ENCODE measurements at regions not wholly inside any gene's neighbourhood (a gene's known extent, or its start where the extent isn't known, plus 50 kb on each side); places are given as distances from the start of the nearest gene placed in this dataset.
"Not testable (repeated sequence)": the region's sequence is repeated elsewhere in the genome, so short reads cannot be mapped to it uniquely, and the experiment has no call there.

DNA sequence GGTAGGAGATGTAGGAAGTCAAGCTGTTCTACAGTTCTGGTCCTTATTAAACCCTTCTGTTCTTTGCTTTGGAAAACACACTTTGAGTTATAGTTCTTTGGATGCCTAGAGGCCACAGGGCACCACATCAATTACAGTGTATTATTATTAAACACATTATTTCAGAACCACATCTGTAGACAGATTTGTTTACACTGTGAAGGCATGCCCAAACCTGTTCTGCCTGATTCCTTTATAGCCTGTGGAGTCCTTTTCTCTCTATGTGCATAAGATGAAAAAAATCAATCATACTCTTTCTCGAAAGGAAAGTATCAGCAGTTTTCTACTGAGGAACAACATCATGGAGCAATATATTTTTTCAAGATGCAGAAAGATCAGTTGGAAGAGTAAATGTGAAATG, 371.3 kb upstream of the INTU start:
- peaks cover 6% of the 10 kb centered on the region for H3K9me3 Mint-ChIP-seq (ENCODE audit: insufficient read depth)
- no peaks in the 10 kb centered on the region for H3K4me1 ChIP-seq (ENCODE audit: control insufficient read depth in 2 of 2, insufficient read depth in 2 of 2, low read length in 2 of 2)
- H3K27ac Mint-ChIP-seq = no peak overlapping the region
- no peak for ATAC-seq (ENCODE audit: low read depth)
- H3K27ac ChIP-seq (ENCODE audit: low read length in 2 of 2) = no peak overlapping the region
- ChIA-PET CTCF (no interaction called here), POLR2A (no interaction called here)
- H3K9ac ChIP-seq (ENCODE audit: low read length) = no peak overlapping the region
- H3K4me1 Mint-ChIP-seq = no peaks in the 10 kb centered on the region
- H3K79me2 ChIP-seq (ENCODE audit: control insufficient read depth, insufficient read depth, low read length) = no peaks in the 10 kb centered on the region
- no CpG with 5 or more reads among the region's 1 CpG for WGBS (ENCODE audit: insufficient coverage)
- H2AFZ ChIP-seq (ENCODE audit: insufficient read depth, low read depth, low read length, poor library complexity, severe bottlenecking) = no peak overlapping the region
- no peak for TF ChIP-seq EZH2 (IDR thresholded peaks at IDR 0.05; ENCODE audit: borderline replicate concordance, insufficient read depth, low read depth, low read length, poor library complexity, severe bottlenecking)
- TF ChIP-seq, protein P1, sequence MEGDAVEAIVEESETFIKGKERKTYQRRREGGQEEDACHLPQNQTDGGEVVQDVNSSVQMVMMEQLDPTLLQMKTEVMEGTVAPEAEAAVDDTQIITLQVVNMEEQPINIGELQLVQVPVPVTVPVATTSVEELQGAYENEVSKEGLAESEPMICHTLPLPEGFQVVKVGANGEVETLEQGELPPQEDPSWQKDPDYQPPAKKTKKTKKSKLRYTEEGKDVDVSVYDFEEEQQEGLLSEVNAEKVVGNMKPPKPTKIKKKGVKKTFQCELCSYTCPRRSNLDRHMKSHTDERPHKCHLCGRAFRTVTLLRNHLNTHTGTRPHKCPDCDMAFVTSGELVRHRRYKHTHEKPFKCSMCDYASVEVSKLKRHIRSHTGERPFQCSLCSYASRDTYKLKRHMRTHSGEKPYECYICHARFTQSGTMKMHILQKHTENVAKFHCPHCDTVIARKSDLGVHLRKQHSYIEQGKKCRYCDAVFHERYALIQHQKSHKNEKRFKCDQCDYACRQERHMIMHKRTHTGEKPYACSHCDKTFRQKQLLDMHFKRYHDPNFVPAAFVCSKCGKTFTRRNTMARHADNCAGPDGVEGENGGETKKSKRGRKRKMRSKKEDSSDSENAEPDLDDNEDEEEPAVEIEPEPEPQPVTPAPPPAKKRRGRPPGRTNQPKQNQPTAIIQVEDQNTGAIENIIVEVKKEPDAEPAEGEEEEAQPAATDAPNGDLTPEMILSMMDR (IDR thresholded peaks at IDR 0.05) = no peak
- H3K4me3 ChIP-seq (ENCODE audit: control extremely low read depth in 1 of 5, extremely low read depth in 1 of 5, insufficient read depth in 1 of 5, low read depth in 2 of 5, low read length in 4 of 5) = no peak overlapping the region
- no peaks in the 10 kb centered on the region for H3K27me3 ChIP-seq (replicated peaks in 1 of 4; ENCODE audit: control extremely low read depth in 1 of 4, control insufficient read depth in 3 of 4, insufficient read depth in 4 of 4, low read length in 3 of 4)
- H3K36me3 ChIP-seq (replicated peaks in 1 of 2; ENCODE audit: control extremely low read depth in 1 of 2, control insufficient read depth in 1 of 2, extremely low read depth in 1 of 2, insufficient read depth in 2 of 2, low read length in 1 of 2) = no peaks in the 10 kb centered on the region
- intact Hi-C loops (cut with micrococcal nuclease) = no loop called here
- no peaks in the 10 kb centered on the region for H3K27me3 Mint-ChIP-seq
- H4K20me1 ChIP-seq (ENCODE audit: control insufficient read depth, insufficient read depth, low read length, poor library complexity, severe bottlenecking) = no peaks in the 10 kb centered on the region
- H3K4me3 Mint-ChIP-seq = no peak overlapping the region
- no peak for DNase-seq
- H3K9me3 ChIP-seq (ENCODE audit: control extremely low read depth in 1 of 3, control insufficient read depth in 2 of 3, insufficient read depth in 1 of 3, low read length in 2 of 3) = no peaks in the 10 kb centered on the region
- no peak overlapping the region for H3K4me2 ChIP-seq (replicated peaks; ENCODE audit: low read depth, low read length, poor library complexity, severe bottlenecking)

DNA sequence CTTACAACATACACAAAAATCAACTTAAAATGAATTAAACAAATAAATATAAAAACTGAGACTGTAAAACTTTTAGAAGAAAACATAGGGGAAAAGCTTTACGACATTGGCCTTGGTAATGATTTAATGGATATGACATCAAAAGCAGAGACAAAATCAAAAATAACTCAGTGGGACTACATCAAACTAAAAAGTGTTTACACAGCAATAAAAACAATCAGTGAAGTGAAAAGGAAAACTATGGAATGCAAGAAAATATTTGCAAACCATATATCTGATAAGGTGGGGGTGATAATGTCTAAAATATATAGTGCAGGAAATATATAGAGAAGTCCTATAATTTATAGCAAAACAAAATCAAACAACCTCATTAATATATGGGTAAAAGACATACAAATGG, 364.4 kb upstream of the INTU start:
- no peaks in the 10 kb centered on the region for H3K36me3 ChIP-seq (replicated peaks in 1 of 2; ENCODE audit: control extremely low read depth in 1 of 2, control insufficient read depth in 1 of 2, extremely low read depth in 1 of 2, insufficient read depth in 2 of 2, low read length in 1 of 2)
- H3K27ac ChIP-seq (ENCODE audit: low read length in 2 of 2) = no peak overlapping the region
- Mint-ChIP-seq H3K9me3 (ENCODE audit: insufficient read depth) (peaks cover 4% of the 10 kb centered on the region), H3K4me3 (no peak overlapping the region), H3K27ac (no peak overlapping the region), H3K4me1 (no peaks in the 10 kb centered on the region), H3K27me3 (no peaks in the 10 kb centered on the region)
- H3K4me1 ChIP-seq (ENCODE audit: control insufficient read depth in 2 of 2, insufficient read depth in 2 of 2, low read length in 2 of 2) = no peaks in the 10 kb centered on the region
- no peak for DNase-seq
- ChIA-PET CTCF (no interaction called here), POLR2A (no interaction called here)
- H3K9me3 ChIP-seq (ENCODE audit: control extremely low read depth in 1 of 3, control insufficient read depth in 2 of 3, insufficient read depth in 1 of 3, low read length in 2 of 3) = peaks cover 0 to 3% (median 0%) of the 10 kb centered on the region in 3 donors
- TF ChIP-seq, protein P1 (IDR thresholded peaks at IDR 0.05) = no peak
- TF ChIP-seq EZH2 (IDR thresholded peaks at IDR 0.05; ENCODE audit: borderline replicate concordance, insufficient read depth, low read depth, low read length, poor library complexity, severe bottlenecking) = no peak
- H3K79me2 ChIP-seq (ENCODE audit: control insufficient read depth, insufficient read depth, low read length) = no peaks in the 10 kb centered on the region
- no peak for ATAC-seq (ENCODE audit: low read depth)
- intact Hi-C loops (cut with micrococcal nuclease) = no loop called here
- no peak overlapping the region for H2AFZ ChIP-seq (ENCODE audit: insufficient read depth, low read depth, low read length, poor library complexity, severe bottlenecking)
- H3K27me3 ChIP-seq (replicated peaks in 1 of 4; ENCODE audit: control extremely low read depth in 1 of 4, control insufficient read depth in 3 of 4, insufficient read depth in 4 of 4, low read length in 3 of 4) = no peaks in the 10 kb centered on the region
- no peak overlapping the region for H3K9ac ChIP-seq (ENCODE audit: low read length)
- no peak overlapping the region for H3K4me3 ChIP-seq (ENCODE audit: control extremely low read depth in 1 of 5, extremely low read depth in 1 of 5, insufficient read depth in 1 of 5, low read depth in 2 of 5, low read length in 4 of 5)
- WGBS (ENCODE audit: insufficient coverage) = no CpG with 5 or more reads among the region's 1 CpG
- no peak overlapping the region for H3K4me2 ChIP-seq (replicated peaks; ENCODE audit: low read depth, low read length, poor library complexity, severe bottlenecking)
- H4K20me1 ChIP-seq (ENCODE audit: control insufficient read depth, insufficient read depth, low read length, poor library complexity, severe bottlenecking) = no peaks in the 10 kb centered on the region

DNA sequence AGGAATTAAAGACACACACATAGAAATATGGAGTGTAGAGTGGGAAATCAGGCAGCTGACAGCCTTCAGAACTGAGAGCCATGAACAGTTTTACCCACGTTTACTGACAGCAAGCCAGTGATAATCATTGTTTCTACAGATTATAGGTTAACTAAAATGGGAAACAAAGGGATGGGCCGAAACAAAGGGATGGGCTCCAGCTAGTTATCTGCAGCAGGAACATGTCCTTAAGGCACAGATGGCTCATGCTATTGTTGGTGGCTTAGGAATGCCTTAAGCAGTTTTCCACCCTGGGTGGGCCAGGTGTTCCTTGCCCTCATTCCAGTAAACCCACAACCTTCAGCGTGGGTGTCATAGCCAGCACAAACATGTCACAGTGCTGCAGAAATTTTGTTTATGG, 355.7 kb upstream of the INTU start:
- H3K9me3 Mint-ChIP-seq (ENCODE audit: insufficient read depth); H3K27ac ChIP-seq (ENCODE audit: low read length in 2 of 2); H3K36me3 ChIP-seq (replicated peaks in 1 of 2; ENCODE audit: control extremely low read depth in 1 of 2, control insufficient read depth in 1 of 2, extremely low read depth in 1 of 2, insufficient read depth in 2 of 2, low read length in 1 of 2); H3K27me3 Mint-ChIP-seq; H3K79me2 ChIP-seq (ENCODE audit: control insufficient read depth, insufficient read depth, low read length); H3K9me3 ChIP-seq (ENCODE audit: control extremely low read depth in 1 of 3, control insufficient read depth in 2 of 3, insufficient read depth in 1 of 3, low read length in 2 of 3); CTCF ChIA-PET; intact Hi-C loops (cut with micrococcal nuclease); H3K27me3 ChIP-seq (replicated peaks in 1 of 4; ENCODE audit: control extremely low read depth in 1 of 4, control insufficient read depth in 3 of 4, insufficient read depth in 4 of 4, low read length in 3 of 4); H3K4me1 Mint-ChIP-seq; H3K4me2 ChIP-seq (replicated peaks; ENCODE audit: low read depth, low read length, poor library complexity, severe bottlenecking); H3K4me3 ChIP-seq (ENCODE audit: control extremely low read depth in 1 of 5, extremely low read depth in 1 of 5, insufficient read depth in 1 of 5, low read depth in 2 of 5, low read length in 4 of 5); DNase-seq; H3K9ac ChIP-seq (ENCODE audit: low read length); H2AFZ ChIP-seq (ENCODE audit: insufficient read depth, low read depth, low read length, poor library complexity, severe bottlenecking); H3K4me3 Mint-ChIP-seq; ATAC-seq (ENCODE audit: low read depth); H3K4me1 ChIP-seq (ENCODE audit: control insufficient read depth in 2 of 2, insufficient read depth in 2 of 2, low read length in 2 of 2); H3K27ac Mint-ChIP-seq; H4K20me1 ChIP-seq (ENCODE audit: control insufficient read depth, insufficient read depth, low read length, poor library complexity, severe bottlenecking); POLR2A ChIA-PET: not testable (repeated sequence)
- WGBS (ENCODE audit: insufficient coverage) = 92% methylated on average over 2 of the region's 3 CpGs

All from B cell (primary cell).